GM18867 (cell line): ENCODE measurements at regions not wholly inside any gene's neighbourhood (a gene's known extent, or its start where the extent isn't known, plus 50 kb on each side); places are given as distances from the start of the nearest gene placed in this dataset.
"Not testable (repeated sequence)": the region's sequence is repeated elsewhere in the genome, so short reads cannot be mapped to it uniquely, and the experiment has no call there.

ENCODE experiments used
- ATAC-seq: cut with Tn5 transposase; IDR thresholded peaks from one replicate; pipeline ENCODE4 v1.9.1; 2021; ENCODE audit warnings: mild to moderate bottlenecking, moderate library complexity; ENCODE audit not compliant: unreplicated experiment

DNA sequence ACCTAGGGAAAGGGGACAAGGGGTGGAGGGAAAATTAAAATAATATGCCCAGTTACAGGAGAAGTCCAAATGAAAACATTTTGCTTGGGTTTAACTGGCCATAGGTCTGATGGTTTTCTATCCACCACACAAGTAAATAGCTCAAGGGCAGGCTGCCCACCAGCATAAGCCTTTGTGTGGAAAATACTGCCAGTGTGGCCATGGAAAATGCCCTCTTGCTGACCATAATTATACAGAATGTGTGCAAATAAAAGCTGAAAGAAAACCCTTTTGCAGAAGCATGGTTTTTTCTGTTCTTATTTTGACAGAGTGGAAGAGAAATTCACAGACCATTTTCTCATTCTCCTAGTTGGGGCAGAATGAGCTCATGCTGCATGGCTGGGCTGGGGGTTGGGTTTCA is 111.3 kb upstream of the SIX2 start:
- no peak for ATAC-seq

DNA sequence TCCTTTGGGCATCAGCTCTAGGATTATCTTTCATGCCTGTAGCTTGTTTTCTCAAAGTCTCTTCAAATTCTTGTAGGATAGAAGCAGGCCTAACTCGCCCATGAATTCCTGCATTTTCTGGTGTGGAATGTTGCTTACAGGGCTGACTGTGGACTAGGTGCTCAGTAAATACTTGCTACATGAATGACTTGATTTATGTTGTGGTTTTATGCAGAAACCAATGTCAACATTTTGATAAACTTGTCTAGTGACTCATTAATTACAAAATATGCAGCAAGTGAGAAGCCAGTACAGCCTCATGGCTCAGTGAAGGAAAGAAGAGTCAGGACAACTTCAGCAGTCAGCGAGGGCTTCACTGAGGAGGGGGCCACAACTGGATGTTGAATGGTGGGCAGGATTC is 110.6 kb upstream of the SIX2 start:
- ATAC-seq: no peak

DNA sequence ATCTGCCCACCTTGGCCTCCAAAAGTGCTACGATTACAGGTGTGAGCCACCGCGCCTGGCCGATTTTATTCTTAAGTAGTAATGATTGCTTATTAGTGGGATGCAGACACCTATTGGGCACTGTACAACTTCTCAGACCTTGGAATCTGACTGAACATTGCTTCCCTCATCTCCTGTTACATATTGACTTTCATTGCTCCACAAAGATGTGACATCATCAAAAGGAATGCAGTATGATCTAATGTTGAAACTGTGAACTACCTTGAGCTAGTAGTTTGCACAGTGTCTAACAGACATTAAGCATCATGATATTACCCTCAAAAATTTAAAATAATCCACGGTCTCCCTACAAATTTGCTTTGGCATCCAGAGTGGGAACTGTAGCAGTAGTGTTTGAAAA is 109.8 kb upstream of the SIX2 start:
- no peak for ATAC-seq

DNA sequence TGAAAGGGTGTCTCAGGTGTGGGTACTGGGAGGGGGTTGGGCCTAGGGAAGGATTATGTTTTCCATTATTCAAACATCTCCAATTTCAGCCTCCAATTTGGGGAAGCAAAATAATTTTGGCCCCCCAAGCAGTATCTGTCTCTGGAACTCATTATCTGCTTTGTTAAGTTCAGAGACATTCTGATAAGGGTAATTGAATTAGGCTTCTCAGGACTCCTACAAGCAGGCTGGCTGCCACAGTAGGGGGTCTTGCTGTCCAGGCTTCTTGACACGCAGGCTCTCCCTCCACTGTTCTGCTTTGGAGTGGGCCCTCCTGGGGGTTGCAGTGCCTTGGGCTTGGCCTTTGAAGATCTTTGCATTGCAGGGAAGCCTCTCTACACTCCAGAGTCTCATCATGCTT is 108.1 kb upstream of the SIX2 start:
- ATAC-seq: no peak

DNA sequence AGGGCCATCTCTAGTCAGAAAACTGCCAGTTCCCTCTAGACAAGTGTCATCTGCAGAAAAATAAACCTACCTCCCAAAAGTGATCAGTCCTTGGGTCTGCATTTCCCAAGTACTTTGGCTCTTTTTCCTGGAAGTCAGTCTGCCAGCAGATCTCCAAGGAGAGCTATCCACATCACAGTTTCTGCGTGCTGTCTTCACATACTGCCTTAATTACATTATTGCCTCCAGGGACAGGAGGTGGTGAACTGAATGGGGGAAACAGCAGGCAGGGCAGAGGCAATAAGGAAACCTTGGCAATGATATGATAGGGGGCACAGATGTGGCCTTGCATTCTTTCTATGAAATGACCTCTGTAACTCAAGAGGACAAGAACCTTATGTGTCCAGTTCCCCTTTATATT is 105.9 kb upstream of the SIX2 start:
- ATAC-seq: no peak

DNA sequence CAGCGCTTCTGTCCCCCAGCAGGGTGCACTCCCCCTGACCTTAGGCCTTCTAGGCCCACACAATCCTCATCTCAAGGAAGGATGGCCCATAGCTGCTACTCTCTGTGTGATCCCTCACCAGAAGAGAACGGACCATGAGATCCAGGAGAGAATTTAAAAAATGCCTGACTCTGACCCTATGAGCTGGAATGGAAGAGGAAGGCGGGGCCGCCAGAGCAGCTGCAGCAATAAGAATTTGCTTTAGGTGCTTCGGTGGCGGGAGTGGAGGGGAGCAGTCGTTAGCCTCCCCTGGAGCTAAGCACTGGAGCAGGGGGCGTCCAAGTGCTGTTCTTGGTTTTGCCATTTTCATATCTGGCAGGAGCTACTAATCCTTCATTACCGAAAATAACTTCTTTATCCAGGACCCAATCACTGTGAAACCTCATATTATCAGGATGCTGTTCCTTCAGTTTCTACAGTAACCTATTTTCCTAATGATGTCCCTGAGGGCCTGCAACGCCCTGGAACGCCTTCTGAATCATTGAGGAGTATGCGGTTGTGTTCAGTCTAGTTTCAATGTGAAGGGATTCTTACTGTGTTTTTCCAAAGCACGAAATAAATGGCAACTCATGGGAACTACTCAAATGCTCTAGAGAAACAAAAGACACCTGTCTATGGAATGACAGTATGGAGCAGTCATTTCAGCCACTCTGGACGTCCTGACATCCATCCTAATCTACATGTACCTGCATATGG is 105.1 kb upstream of the SIX2 start:
- ATAC-seq: no peak

DNA sequence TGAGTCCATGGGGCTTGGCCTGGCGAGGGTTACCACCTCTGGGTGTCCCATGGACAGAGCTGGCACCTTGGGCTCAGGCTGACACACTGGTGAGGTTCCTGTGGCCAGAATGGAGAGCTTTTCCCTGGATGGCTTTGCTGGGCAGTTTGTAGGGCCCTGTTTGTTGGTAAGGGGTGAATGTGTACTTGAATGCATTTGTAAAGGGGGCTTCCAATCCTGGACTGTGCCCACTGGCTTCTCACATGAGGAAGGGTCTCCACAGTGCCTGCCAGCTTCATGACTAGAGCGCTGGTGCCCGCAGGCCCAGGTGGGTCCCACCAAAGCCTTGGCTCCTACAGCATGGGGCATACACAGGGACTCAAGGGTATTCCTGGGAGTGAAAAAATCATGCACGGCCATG is 103.5 kb upstream of the SIX2 start:
- ATAC-seq: no peak

DNA sequence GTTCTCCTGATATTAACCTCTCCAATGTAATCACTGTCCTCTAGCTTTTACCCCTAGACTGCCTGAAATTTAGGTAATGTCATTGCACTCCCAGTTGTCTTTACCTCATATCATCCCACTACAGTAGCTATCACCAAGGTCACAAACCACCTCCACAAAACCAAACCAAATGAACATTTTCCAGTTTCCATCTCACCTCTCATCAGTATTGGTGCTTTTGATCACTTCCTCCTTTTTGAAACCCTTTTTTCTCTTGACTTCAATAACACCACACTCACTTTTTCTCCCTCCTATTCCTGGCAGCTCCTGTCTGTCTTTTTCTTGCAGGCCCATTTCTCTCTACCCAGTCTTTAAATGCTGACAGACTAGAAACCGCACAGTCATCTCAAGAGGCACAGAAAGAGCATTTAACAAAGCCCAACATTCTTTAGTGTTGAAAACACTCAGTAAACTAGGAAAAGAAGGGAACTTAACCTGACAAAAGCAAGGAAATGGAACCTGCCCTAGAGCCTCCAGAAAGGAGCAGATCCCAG is 95.9 kb upstream of the SIX2 start:
- no peak for ATAC-seq

DNA sequence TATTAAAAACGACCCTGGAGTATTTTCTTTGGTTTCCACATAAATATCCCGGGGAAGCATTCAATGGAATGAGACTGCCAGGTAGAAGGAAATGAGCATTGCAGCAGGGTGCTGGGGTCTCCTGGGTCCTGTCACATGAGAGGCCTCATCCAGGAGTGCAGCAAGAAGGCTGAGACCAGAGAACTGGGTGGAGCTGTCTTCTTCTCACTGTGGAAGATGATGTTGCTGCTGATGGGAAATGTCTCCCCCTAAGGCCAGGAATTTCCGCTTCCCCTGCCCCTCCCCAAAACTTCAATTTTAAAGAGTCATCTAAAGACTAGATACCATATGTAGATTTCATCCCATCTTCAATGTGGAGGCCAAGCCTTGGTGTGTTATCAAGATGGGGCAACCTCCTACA is 95.2 kb upstream of the SIX2 start:
- ATAC-seq: no peak

DNA sequence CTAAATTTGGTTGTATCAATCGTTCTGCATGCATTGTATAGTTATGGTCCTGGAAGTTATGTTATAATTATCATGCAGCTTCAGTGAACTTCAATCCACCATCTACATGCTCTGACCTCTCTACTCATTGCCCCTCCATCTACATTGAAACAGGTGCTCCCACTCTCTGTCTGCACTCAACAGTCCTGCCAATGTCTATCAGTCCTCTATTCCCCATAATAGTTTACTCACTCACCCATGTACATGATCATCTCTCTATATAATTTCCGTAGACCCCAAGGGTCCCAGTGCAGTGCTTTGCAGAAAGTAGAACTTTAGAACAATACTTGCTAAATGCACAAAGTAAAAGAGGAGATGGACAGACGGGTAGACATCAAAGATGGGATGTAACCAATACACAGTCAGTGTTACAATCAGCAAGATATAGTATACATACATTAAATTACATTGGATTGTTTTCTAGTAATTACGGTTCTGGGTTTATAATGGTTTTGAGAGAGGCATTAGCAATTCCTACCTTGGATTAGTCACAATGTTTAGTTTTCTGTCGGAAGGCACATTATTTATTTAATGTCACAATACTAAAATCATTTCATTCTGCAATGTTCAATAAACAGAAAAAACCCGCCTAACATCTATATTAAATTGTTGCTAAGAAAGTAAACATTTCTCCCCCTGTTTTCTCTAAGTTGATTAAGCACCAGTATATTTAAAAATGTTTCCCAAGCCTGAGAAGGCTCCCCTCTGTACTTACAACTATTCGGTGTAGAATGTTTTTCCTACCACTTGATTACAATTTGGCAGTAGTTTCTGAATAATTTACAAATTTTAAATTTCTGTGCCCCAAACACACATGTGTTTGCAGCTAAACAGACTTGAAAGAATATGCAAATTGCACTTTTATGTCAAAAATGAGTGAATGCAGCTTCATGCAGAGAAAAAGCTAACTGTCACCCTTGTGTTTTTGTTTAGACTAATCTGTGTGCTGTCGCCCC is 94.4 kb upstream of the SIX2 start:
- ATAC-seq: no peak

DNA sequence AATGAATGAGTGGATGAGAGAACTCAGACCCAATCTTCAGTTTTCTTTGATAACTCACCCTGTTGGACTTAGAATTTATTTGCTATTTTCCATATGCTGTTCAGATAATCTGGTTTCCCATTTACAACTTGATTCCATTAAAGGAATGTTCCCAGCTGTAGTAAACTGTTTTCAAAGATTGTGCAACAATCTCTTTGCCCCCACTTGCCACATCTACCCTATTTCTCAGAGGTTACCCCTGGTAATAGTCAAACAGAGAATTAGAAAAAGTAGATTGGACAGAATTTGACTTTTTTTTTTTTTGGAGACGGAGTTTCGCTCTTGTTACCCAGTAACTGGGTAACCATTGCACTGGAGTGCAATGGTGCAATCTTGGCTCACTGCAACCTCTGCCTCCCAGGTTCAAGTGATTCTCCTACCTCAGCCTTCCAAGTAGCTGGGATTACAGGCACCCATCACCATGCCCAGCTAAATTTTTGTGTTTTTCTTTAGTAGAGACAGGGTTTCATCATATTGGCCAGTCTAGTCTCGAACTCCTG is 93.4 kb upstream of the SIX2 start:
- ATAC-seq: no peak

DNA sequence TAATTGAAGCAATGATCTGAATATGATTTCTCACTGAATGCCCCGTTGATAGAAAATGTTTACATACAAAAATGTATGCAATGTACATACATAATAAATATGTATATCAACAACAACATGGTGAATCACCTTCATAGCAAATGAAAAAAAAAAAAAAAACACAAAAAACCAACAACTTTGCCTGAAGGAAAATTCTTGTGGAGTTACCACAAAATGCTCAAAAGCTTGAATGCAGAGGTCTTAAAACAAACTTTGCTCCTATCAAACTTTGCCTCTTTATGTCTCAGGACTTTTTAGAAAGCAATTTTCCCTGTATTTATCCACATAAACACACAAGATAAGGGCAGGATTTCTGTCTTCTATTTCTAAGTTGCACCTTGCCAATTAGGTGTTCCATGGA is 92.9 kb upstream of the SIX2 start:
- no peak for ATAC-seq

DNA sequence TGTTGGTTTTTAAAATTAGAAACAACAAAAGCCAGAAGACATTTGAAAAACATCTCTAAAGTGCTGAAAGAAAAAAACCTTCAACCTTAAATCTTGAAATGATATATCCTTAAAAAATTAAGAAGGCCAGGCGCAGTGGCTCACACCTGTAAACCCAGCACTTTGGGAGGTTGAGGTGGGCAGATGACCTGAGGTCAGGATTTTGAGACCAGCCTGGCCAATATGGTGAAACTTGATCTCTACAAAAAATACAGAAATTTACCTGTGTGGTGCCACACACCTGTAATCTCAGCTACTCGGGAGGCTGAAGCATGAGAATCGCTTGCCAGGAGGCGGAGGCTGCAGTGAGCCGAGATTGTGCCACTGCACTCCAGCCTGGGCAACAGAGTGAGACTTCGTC is 87.7 kb upstream of the SIX2 start:
- no peak for ATAC-seq

DNA sequence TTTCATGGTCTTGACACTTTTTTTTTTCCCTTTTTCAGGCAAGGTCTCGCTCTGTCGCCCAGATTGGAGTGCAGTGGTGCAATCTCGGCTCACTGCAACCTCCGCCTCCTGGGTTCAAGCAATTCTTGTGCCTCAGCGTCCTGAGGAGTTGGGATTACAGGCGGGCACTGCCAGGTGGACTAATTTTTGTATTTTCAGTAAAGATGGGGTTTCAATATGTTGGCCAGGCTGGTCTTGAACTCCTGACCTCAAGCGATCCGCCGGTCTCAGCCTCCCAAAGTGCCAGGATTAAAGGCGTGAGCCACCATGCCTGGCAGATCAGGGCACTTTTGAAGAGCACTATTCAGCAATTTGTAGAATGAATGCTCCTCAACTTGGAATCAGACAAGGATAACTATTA is 86.8 kb upstream of the SIX2 start:
- ATAC-seq: not testable (repeated sequence)

DNA sequence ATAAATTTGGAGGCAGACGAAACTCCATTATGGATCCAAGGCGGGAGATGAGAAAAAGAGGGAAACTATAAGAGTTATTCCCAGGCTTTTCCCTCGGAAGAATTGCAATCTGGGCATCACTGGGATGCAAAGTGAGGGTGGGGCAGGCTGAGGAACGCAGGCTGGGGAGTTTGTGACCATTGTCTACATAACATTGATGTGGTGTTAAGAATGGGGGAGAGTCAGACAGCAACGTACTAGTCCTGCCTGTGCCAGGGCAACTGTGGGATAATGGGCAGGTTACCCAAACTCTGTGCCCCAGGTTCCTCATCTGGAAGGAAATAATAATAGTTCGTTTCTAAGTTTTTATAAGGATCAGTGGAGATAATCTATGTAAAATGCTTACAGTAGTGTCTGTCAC is 84.4 kb upstream of the SIX2 start:
- no peak for ATAC-seq

DNA sequence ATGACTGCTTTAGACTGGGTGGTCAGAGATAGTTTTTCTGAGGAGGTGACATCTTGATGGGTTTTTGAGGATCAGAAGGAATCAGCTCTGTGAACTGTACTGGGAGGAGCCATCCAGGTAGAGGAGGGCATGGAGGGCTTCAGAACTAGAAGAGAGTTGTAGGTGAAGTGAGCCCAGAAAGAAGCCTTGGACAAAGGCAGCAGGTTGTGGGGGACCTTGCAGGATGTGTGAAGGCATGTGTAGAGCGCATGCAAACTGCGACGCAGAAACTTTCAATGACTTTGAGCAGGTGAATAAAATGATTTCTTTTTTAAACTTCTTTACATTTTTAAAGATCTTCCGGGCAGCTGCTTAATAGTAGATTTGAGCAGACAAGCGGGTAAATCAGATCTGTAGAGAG is 83.9 kb upstream of the SIX2 start:
- ATAC-seq: no peak

DNA sequence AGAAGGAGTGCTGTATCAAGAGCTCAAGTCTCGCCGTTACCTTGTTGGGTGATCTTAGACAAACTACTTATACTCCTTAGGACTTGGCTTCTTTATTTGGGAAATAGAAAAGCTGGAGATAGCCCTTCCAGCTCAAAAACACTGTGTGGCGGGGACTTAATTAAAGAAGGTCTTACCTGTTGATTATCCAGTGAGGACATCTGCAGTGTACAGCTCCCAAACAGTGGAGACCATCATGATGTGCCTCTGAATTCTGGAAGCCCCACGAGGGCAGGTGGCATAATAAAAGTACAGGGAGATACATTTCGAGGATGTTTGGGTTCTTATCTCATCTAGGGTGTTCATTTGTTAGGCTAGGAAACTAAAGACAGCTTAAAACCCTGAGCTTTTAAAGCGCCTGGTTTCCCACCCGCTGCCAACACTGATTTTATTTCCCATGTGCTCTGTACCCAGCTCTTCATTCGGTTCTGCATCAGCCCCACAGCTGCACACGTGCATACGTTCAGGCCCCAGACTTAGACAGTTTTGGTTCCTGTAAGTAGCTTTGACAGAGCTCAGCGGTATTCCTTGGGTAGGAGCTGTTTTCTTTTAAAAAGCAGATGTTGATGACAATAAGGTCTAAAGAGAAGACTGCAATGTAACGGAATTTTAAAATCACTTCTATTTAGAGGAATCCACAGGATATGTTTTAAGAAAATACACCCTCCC is 80.5 kb upstream of the SIX2 start:
- no peak for ATAC-seq

DNA sequence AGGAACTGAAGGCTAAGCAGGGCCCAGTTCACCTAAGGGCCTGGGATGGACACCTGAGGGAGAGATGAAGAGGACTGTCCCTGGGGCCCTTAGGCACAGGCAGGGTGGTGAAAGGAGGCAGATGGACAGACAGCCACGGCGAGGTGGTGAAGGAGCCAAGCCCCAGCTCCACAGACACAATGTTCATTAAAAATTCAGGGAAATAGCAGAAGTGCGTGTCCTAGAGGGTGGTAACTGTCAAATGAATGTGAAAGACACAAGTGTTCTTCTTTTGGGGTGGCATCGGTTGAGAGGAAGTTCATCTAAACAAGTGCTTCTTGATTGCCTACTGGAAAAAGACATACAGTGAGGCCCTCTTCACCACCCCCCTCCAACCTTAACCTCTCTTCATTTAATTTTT is 76.2 kb upstream of the SIX2 start:
- no peak for ATAC-seq

DNA sequence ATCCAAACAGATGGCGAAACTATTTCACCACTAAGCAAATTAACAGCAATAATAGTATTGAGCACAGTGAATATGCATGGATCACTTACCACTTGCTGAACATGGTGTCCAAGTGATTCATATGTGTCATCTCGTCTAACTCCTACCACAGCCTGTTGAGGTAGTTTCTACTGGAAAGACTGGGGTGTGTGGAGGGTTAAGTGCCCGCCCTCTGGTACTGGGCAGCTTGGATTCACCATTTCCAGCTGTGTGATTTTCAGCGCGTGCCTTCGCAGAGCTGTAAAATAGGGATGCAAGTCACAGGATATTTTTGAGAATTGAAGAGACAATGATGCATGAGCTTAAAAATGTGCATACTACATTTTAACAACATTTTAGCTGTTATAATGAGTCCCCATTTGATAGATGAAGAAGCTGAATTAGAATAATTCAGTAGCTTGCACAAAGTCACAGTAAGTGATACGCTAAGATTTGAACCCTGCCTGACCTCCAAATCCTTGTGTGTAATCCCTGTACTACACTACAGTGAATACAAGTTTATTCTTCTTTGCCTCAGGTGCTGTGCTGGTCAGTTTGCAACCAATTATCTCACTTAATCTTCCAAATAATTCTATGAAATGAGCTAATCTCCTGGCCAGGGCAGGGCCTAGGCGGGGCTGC is 75.2 kb upstream of the SIX2 start:
- ATAC-seq: no peak

DNA sequence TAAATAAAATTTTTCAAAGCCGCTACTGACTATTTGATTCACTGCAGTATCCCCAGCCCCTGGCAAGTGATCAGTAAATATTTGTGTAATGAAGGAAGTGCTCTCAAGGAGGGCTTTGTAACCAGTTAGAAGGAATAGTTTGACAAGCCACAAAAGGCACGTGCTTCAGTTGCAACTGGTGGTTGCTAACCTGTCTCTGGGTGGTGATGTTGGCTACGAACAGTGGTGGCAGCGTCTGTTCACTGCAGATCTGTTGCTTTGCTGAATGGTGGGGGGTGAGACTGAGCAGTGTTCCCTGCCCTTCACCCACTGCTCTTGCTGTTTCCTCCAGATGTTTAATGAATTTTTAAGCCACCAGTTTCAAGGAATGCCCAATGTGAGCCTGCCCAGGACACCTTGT is 73.9 kb upstream of the SIX2 start:
- no peak for ATAC-seq

DNA sequence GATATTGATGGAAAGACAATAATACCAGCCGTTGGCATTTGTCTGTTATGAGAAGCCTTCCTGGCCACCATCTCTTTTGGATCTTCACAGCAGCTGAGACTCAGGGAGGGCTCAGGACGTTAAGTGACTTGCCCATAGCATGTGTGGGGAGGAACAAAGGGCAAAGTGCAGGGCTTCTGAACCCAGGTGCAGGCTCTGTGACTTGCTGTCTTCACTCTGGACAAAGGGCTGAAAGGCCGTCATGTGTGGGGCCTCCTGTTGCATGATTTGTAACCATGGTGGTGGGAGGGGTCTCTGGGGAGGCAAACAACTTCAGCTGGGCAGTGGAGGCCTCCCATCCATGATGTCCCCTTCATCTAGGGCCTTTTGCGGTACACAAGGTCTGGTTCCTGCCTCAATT is 65.5 kb upstream of the SIX2 start:
- no peak for ATAC-seq
